Natural killer cell treated with Interleukin-12 subunit alpha and Interleukin-12 subunit beta and Interleukin-15 and Interleukin-18, amount 100 ng/mL, for 72 hours (primary cell): ENCODE measurements at regions not wholly inside any gene's neighbourhood (a gene's known extent, or its start where the extent isn't known, plus 50 kb on each side); places are given as distances from the start of the nearest gene placed in this dataset.
"Not testable (repeated sequence)": the region's sequence is repeated elsewhere in the genome, so short reads cannot be mapped to it uniquely, and the experiment has no call there.

Experiments used
- ATAC-seq, 2 donors: fragments of 150-1000 bp; cut with Tn5 transposase in 1 of 2; sonication (Bioruptor Pico), chemical (Tn5 transposase) in 1 of 2; 2 replicates each; pipeline ENCODE4 v1.10.0; 2021
- DNase-seq: peaks from one replicate; pipeline ENCODE4 v3.0.0; 2022; ENCODE audit warnings: low spot score
- H3K27ac Mint-ChIP-seq, 2 donors: 1 replicate in 1 of 2; 2 replicates in 1 of 2; pipeline ENCODE4 v1.8.0; 2022; ENCODE audit warnings: mixed read lengths in 2 of 2, mild to moderate bottlenecking in 1 of 2, moderate library complexity in 1 of 2
- H3K27me3 Mint-ChIP-seq, 2 donors: 1 replicate in 1 of 2; 2 replicates in 1 of 2; pipeline ENCODE4 v1.8.0; 2022; ENCODE audit warnings: mixed read lengths in 2 of 2
- H3K36me3 Mint-ChIP-seq: one replicate; pipeline ENCODE4 v1.8.0; 2022; ENCODE audit warnings: mixed read lengths
- H3K4me1 Mint-ChIP-seq, 2 donors: 1 replicate in 1 of 2; 2 replicates in 1 of 2; pipeline ENCODE4 v1.8.0; 2022; ENCODE audit warnings: low read depth in 2 of 2, mixed read lengths in 2 of 2, mild to moderate bottlenecking in 1 of 2
- H3K4me3 Mint-ChIP-seq: one replicate; pipeline ENCODE4 v1.8.0; 2022; ENCODE audit warnings: mixed read lengths
- H3K9me3 Mint-ChIP-seq: 2 replicates; pipeline ENCODE4 v1.8.0; 2022; ENCODE audit warnings: mixed read lengths

DNA sequence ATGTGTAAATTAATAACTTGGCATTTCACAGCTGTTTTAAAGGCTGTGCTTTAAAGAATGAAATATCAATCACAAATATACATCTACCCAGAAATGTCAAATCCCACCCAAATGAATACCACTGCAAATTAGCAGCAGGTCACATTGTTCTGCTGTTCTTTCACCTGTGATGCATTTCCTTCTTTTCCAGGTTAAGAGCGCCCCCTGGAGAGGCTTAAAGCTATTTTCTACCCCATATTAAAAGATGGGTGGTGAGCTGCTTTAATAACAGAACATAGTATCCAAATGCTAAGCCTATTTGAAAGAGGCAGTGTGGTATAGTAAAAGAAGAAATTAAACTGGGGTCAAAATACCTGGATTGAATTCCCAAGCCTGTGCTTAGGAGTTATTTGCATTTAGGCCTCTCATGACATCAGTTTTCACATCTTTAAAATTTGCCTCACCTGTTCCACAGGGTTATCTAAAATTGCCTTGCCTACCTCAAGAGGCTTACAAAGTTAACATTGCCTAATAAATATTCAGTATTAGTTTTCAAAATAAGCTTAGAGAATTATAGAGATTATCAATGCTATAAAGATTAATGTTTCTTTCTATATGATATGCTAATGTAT, 396.9 kb upstream of the SLITRK5 start:
- H3K36me3 Mint-ChIP-seq, result no peaks in the 10 kb centered on the region
- no peak overlapping the region for H3K4me3 Mint-ChIP-seq
- peaks cover 3% of the 10 kb centered on the region for H3K9me3 Mint-ChIP-seq
- no peak overlapping the region for H3K27ac Mint-ChIP-seq
- DNase-seq, result no peak
- no peaks in the 10 kb centered on the region for H3K4me1 Mint-ChIP-seq
- ATAC-seq, result no peak
- no peaks in the 10 kb centered on the region for H3K27me3 Mint-ChIP-seq

GRCh38 chr13:87280139-87280538, 391.0 kb upstream of the SLITRK5 start:
- Mint-ChIP-seq H3K36me3 (no peaks in the 10 kb centered on the region), H3K27ac (no peak overlapping the region), H3K4me1 (no peaks in the 10 kb centered on the region), H3K27me3 (no peaks in the 10 kb centered on the region), H3K4me3 (no peak overlapping the region), H3K9me3 (peaks cover 6% of the 10 kb centered on the region)
- no peak for DNase-seq
- ATAC-seq, result no peak

GRCh38 chr13:87287721-87288120, 383.4 kb upstream of the SLITRK5 start:
- no peaks in the 10 kb centered on the region for H3K27me3 Mint-ChIP-seq
- H3K36me3 Mint-ChIP-seq, result no peaks in the 10 kb centered on the region
- no peak overlapping the region for H3K27ac Mint-ChIP-seq
- H3K4me1 Mint-ChIP-seq, result no peaks in the 10 kb centered on the region
- H3K9me3 Mint-ChIP-seq, result peaks cover 5% of the 10 kb centered on the region
- ATAC-seq, result no peak
- no peak for DNase-seq
- H3K4me3 Mint-ChIP-seq, result no peak overlapping the region

DNA sequence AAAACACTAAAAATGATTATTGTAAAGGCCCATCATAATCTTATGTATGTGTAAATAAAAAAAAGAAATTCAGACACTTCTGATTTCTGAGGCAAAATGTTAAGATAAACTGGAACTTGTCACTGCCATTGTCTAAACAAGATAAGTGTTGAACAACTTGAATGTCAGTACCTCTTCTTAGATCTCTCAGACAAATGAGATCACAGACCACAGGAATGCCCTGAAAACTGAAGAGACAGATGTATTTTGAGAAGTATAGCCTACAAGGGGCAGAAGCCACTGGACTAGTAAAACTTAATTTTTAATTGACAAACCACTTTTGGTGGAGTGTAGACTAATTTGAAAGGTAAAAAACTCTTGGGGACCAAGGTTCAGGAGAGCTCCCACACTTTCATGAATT, 375.5 kb upstream of the SLITRK5 start:
- H3K36me3 Mint-ChIP-seq, result no peaks in the 10 kb centered on the region
- no peak overlapping the region for H3K4me3 Mint-ChIP-seq
- H3K27me3 Mint-ChIP-seq, result no peaks in the 10 kb centered on the region
- H3K9me3 Mint-ChIP-seq, result peaks cover 22% of the 10 kb centered on the region
- H3K27ac Mint-ChIP-seq, result no peak overlapping the region
- DNase-seq (no peak), ATAC-seq (no peak)
- no peaks in the 10 kb centered on the region for H3K4me1 Mint-ChIP-seq

GRCh38 chr13:87302034-87302433, 369.1 kb upstream of the SLITRK5 start:
- no peak for ATAC-seq
- DNase-seq, result no peak
- peaks cover 24% of the 10 kb centered on the region for H3K9me3 Mint-ChIP-seq
- peaks cover 7% of the 10 kb centered on the region for H3K36me3 Mint-ChIP-seq
- no peak overlapping the region for H3K4me3 Mint-ChIP-seq
- no peaks in the 10 kb centered on the region for H3K27me3 Mint-ChIP-seq
- H3K27ac Mint-ChIP-seq, result no peak overlapping the region
- H3K4me1 Mint-ChIP-seq, result no peaks in the 10 kb centered on the region

DNA sequence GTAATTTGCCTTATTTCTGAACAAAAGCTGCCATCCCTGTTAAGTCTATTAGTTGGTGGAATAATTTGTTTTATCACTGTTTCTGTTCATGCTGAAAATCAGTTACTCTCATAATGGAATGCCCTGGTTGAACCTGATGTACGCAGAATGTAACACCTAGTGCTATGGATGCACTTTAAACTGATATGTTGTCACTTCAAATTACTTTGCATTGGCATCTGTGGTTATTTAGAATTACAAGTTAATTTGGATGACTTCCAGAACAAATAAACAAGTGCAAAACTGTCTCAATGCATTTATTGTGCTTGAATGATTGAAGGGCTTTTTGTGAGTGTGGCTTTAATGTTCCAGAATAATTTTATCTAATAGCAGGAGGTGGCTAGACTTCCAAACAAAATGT, 368.2 kb upstream of the SLITRK5 start:
- peaks cover 22% of the 10 kb centered on the region for H3K9me3 Mint-ChIP-seq
- H3K27me3 Mint-ChIP-seq, result no peaks in the 10 kb centered on the region
- ATAC-seq (no peak), DNase-seq (no peak)
- no peaks in the 10 kb centered on the region for H3K4me1 Mint-ChIP-seq
- no peak overlapping the region for H3K4me3 Mint-ChIP-seq
- H3K36me3 Mint-ChIP-seq, result peaks cover 7% of the 10 kb centered on the region
- H3K27ac Mint-ChIP-seq, result no peak overlapping the region

DNA sequence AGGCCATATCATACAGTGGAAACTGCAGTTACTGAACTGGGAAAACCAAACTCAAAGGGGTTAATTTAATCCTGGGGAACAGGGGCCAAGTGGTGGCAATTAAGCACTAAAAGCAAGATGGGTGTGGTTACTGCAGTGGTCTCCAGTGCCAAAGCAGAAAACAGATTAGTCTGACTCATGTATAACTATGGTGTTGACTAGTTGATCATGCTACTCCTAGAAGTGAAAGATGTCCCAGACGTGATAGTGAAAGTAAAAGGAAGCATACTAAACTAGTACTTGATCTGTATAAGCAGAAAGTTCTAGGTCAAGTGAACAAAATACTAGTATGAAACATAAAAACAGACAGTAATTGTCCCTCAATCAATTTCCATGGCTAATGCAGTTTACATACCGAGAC, 360.0 kb upstream of the SLITRK5 start:
- no peaks in the 10 kb centered on the region for H3K4me1 Mint-ChIP-seq
- no peak for DNase-seq
- H3K36me3 Mint-ChIP-seq, result no peaks in the 10 kb centered on the region
- no peak overlapping the region for H3K4me3 Mint-ChIP-seq
- H3K27ac Mint-ChIP-seq, result no peak overlapping the region
- no peak for ATAC-seq
- no peaks in the 10 kb centered on the region for H3K27me3 Mint-ChIP-seq
- H3K9me3 Mint-ChIP-seq, result peaks cover 15% of the 10 kb centered on the region

DNA sequence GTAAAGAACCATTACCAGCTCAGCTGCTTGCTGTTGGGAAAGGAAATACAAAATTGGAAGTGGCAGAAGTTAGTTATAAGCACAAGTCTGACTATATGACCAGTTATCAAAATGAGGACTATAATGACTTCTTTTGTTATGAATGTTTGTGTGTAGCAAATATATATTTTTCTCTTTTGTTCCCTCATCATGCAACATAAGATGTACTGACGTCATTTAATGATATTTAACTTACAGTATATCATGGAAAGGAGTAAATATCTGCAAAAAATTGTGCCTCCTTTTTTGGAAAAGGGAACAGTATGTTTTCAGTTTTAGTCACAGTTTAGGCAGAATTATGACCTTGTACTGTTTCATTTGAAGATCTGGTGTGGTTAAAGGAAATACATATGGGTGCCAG, 356.3 kb upstream of the SLITRK5 start:
- no peaks in the 10 kb centered on the region for H3K4me1 Mint-ChIP-seq
- peaks cover 16% of the 10 kb centered on the region for H3K9me3 Mint-ChIP-seq
- H3K36me3 Mint-ChIP-seq, result no peaks in the 10 kb centered on the region
- H3K27ac Mint-ChIP-seq, result no peak overlapping the region
- no peaks in the 10 kb centered on the region for H3K27me3 Mint-ChIP-seq
- DNase-seq (no peak), ATAC-seq (no peak)
- no peak overlapping the region for H3K4me3 Mint-ChIP-seq

GRCh38 chr13:87322386-87322785, 348.8 kb upstream of the SLITRK5 start:
- H3K27me3 Mint-ChIP-seq, result no peaks in the 10 kb centered on the region
- ATAC-seq, result no peak
- no peak overlapping the region for H3K4me3 Mint-ChIP-seq
- no peak for DNase-seq
- no peaks in the 10 kb centered on the region for H3K36me3 Mint-ChIP-seq
- no peaks in the 10 kb centered on the region for H3K4me1 Mint-ChIP-seq
- H3K27ac Mint-ChIP-seq, result no peak overlapping the region
- H3K9me3 Mint-ChIP-seq, result peaks cover 12% of the 10 kb centered on the region

- no peak for ATAC-seq
- H3K4me3 Mint-ChIP-seq, result no peak overlapping the region
- no peaks in the 10 kb centered on the region for H3K4me1 Mint-ChIP-seq
- H3K36me3 Mint-ChIP-seq, result no peaks in the 10 kb centered on the region
- no peaks in the 10 kb centered on the region for H3K27me3 Mint-ChIP-seq
- H3K9me3 Mint-ChIP-seq, result peaks cover 8% of the 10 kb centered on the region
- no peak overlapping the region for H3K27ac Mint-ChIP-seq
- no peak for DNase-seq
Observed at GRCh38 chr13:87324558-87324957, 346.6 kb upstream of the SLITRK5 start.

DNA sequence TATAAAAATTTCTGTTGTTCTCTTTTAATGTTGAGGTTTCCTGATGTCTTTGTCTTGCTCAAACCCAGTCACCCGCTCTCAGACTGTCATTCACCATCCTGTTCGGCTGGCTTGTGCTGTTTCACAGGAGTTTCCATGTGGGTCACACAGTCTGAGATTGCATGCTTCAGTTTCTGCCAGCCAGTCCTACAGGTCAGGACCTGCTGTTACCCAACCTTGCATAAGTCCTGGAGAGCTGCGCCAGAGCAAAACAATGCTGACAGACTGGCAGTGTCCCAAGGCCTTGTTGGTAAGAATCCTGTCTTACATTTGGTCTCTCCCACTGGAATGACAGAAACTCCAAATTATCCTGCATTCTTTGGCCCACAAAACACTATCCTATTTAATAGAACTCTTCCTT, 340.0 kb upstream of the SLITRK5 start:
- DNase-seq (no peak), ATAC-seq (no peak)
- H3K9me3 Mint-ChIP-seq, result peaks cover 19% of the 10 kb centered on the region
- no peak overlapping the region for H3K27ac Mint-ChIP-seq
- no peaks in the 10 kb centered on the region for H3K27me3 Mint-ChIP-seq
- no peaks in the 10 kb centered on the region for H3K36me3 Mint-ChIP-seq
- no peaks in the 10 kb centered on the region for H3K4me1 Mint-ChIP-seq
- no peak overlapping the region for H3K4me3 Mint-ChIP-seq

DNA sequence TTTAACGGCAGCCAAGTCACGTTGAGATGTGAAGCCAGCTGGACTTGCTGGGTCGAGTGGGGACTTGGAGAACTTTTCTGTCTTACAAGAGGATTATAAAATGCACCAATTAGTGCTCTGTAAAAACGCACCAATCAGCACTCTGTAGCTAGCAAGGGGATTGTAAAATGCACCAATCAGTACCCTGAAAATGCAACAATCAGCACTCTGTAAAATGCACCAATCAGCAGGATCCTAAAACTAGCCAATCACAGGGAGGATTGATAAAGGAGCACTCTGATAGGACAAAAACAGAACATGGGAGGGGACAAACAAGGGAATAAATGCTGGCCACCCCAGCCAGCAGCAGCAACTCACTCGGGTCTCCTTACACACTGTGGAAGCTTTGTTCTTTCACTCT, 337.6 kb upstream of the SLITRK5 start:
- Mint-ChIP-seq H3K27ac (no peak overlapping the region), H3K36me3 (no peaks in the 10 kb centered on the region), H3K4me3 (no peak overlapping the region), H3K4me1 (no peaks in the 10 kb centered on the region), H3K27me3 (no peaks in the 10 kb centered on the region), H3K9me3 (peaks cover 14% of the 10 kb centered on the region)
- DNase-seq (no peak), ATAC-seq (no peak)

DNA sequence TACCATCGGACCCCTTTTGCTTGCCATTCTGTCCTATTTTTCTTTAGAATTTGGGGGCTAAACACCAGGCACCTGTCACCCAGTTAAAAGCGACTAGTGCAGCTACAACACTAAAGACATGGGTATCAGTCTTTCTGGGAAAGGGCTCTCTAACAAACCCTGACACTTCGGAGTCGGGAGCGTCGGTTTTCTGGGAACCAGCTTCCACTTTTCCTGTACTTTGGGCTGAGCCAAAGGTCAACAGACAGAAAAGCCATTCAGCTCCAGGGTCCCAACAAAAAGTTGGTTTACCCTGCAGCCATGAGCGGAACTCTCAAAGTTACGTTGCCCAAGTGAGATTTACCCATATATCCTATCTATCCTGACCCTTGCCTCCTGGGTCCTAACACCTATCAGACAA, 337.0 kb upstream of the SLITRK5 start:
- Mint-ChIP-seq H3K9me3 (peaks cover 14% of the 10 kb centered on the region), H3K4me1 (no peaks in the 10 kb centered on the region), H3K4me3 (no peak overlapping the region), H3K36me3 (no peaks in the 10 kb centered on the region), H3K27me3 (no peaks in the 10 kb centered on the region), H3K27ac (no peak overlapping the region)
- ATAC-seq, result no peak
- no peak for DNase-seq

GRCh38 chr13:87336346-87336889, 334.8 kb upstream of the SLITRK5 start:
- H3K27ac Mint-ChIP-seq, ATAC-seq, DNase-seq, H3K4me1 Mint-ChIP-seq, H3K36me3 Mint-ChIP-seq, H3K4me3 Mint-ChIP-seq, H3K27me3 Mint-ChIP-seq: not testable (repeated sequence)
- H3K9me3 Mint-ChIP-seq, result peaks cover 19% of the 10 kb centered on the region

- DNase-seq (no peak), ATAC-seq (no peak)
- Mint-ChIP-seq H3K27ac (no peak overlapping the region), H3K36me3 (peaks cover 5% of the 10 kb centered on the region), H3K9me3 (peaks cover 10% of the 10 kb centered on the region), H3K4me1 (no peaks in the 10 kb centered on the region), H3K27me3 (no peaks in the 10 kb centered on the region), H3K4me3 (no peak overlapping the region)
Observed at GRCh38 chr13:87344176-87344575, 327.0 kb upstream of the SLITRK5 start.
